K562 (cell line): ENCODE measurements at regions not wholly inside any gene's neighbourhood (a gene's known extent, or its start where the extent isn't known, plus 50 kb on each side); places are given as distances from the start of the nearest gene placed in this dataset.

Experiments used
- ATAC-seq: fragments of 200-7000 bp; cut with Tn5 transposase; 3 replicates; pipeline ENCODE4 v1.9.1; 2020; ENCODE audit warnings: moderate library complexity
- BruUV-seq: library from RNA; stranded (reverse); fragments of 400-500 nt; replicated peaks from 2 replicates; lab custom pipeline; 2021; lab: Mats Ljungman, UMichigan
- CTCF ChIA-PET: fragments of 300-600 bp; formaldehyde crosslinking; extraction: SDS; loops from one replicate; lab custom pipeline; 2021; ENCODE audit warnings: low intra/inter-chr PET ratio; lab: Yijun Ruan, JAX
- POLR2A ChIA-PET: fragments of 300-600, 350-650 bp; sonication (Branson Sonifier 250); formaldehyde crosslinking; extraction: SDS; loops from one replicate; lab custom pipeline; 2021; ENCODE audit warnings: antibody characterized with exemption, inconsistent platforms; lab: Yijun Ruan, JAX
- DNase-seq, 4 experiments: peaks; one replicate each; pipeline versions ENCODE4 v3.0.0 to v3.0.0-alpha.2; 2011 to 2018; ENCODE audit warnings: low spot score in 3 of 4, mixed read lengths in 3 of 4; ENCODE audit errors: extremely low read depth in 1 of 4
- FAIRE-seq: peaks from 2 replicates; lab custom pipeline; 2011; peaks lifted over from hg19 to GRCh38; lab: Jason Lieb, UNC
- H2AFZ ChIP-seq: 2 replicates; pipeline ENCODE4 v1.6.0; 2011; ENCODE audit warnings: low read depth, low read length, control low read depth, inconsistent platforms
- H3K27ac ChIP-seq: fragments of 200-600 bp; 3 replicates; pipeline ENCODE4 v1.8.0; 2011; ENCODE audit warnings: low read depth, mild to moderate bottlenecking, control low read depth, inconsistent platforms, low read length, moderate library complexity, mixed read lengths; ENCODE audit errors: extremely low read depth
- H3K27me3 ChIP-seq, 2 experiments: fragments of 300-600 bp in 1 of 2; 2 replicates in 1 of 2; 3 replicates in 1 of 2; pipeline versions ENCODE4 v1.6.0 to v1.8.0; 2011; ENCODE audit warnings: inconsistent platforms in 2 of 2, low read length in 2 of 2, mild to moderate bottlenecking in 1 of 2, mixed read lengths in 1 of 2, moderate library complexity in 1 of 2; ENCODE audit not compliant: control insufficient read depth in 2 of 2, insufficient read depth in 2 of 2
- H3K36me3 ChIP-seq: fragments of 300-600 bp; 3 replicates; pipeline ENCODE4 v1.8.0; 2011; ENCODE audit warnings: mild to moderate bottlenecking, low read length, inconsistent platforms; ENCODE audit not compliant: control insufficient read depth, insufficient read depth
- H3K4me1 ChIP-seq, 2 experiments: fragments of 200-600 bp in 1 of 2; replicated peaks in 1 of 2; 2 replicates in 1 of 2; 3 replicates in 1 of 2; pipeline versions ENCODE4 v1.5.1 to v1.8.0; 2011; ENCODE audit warnings: inconsistent platforms in 2 of 2, low read length in 2 of 2, mild to moderate bottlenecking in 1 of 2, mixed read lengths in 1 of 2, moderate library complexity in 1 of 2; ENCODE audit not compliant: control insufficient read depth in 2 of 2, insufficient read depth in 2 of 2
- H3K4me2 ChIP-seq: 2 replicates; pipeline ENCODE4 v1.6.1; 2011; ENCODE audit warnings: low read length, control low read depth, inconsistent platforms, mixed read lengths; ENCODE audit not compliant: insufficient read depth
- H3K4me3 ChIP-seq: fragments of 200-600 bp; sonication (generic), shearing (Covaris generic); 2 replicates; pipeline ENCODE4 v1.5.1; 2016; ENCODE audit warnings: control low read depth, inconsistent platforms
- H3K79me2 ChIP-seq: fragments of 200-600 bp; 3 replicates; pipeline ENCODE4 v1.8.0; 2011; ENCODE audit warnings: low read length, inconsistent platforms; ENCODE audit not compliant: control insufficient read depth, insufficient read depth
- H3K9ac ChIP-seq, 2 experiments: 2 replicates each; pipeline versions ENCODE4 v1.6.0 to v1.6.1; 2011; ENCODE audit warnings: low read depth in 2 of 2, low read length in 2 of 2, control low read depth in 1 of 2, inconsistent platforms in 1 of 2, mild to moderate bottlenecking in 1 of 2, mixed read lengths in 1 of 2; ENCODE audit not compliant: insufficient read depth in 1 of 2
- H3K9me1 ChIP-seq: one replicate; pipeline ENCODE4 v1.6.0; 2011; ENCODE audit warnings: inconsistent platforms, mild to moderate bottlenecking, low read length, moderate library complexity; ENCODE audit not compliant: control insufficient read depth, insufficient read depth
- H3K9me3 ChIP-seq: replicated peaks from 2 replicates; pipeline ENCODE4 v1.5.1; 2011; ENCODE audit warnings: low read depth, low read length, inconsistent platforms; ENCODE audit not compliant: control insufficient read depth, insufficient read depth
- H4K20me1 ChIP-seq: replicated peaks from 2 replicates; pipeline ENCODE4 v1.6.1; 2011; ENCODE audit warnings: low read length, inconsistent platforms, mixed read lengths; ENCODE audit not compliant: control insufficient read depth, insufficient read depth
- CBFA2T3 ChIP-seq: fragments of 450-650 bp; IDR thresholded peaks from 2 replicates; pipeline ENCODE4 v1.6.1; 2017
- MYC ChIP-seq, 2 experiments: fragments of 250-450 bp in 1 of 2; sonication (Bioruptor Pico) in 1 of 2; IDR thresholded peaks; 2 replicates each; pipeline versions ENCODE4 v1.5.1 to v1.6.1; 2012 to 2021; ENCODE audit warnings: low read depth in 2 of 2, borderline replicate concordance in 1 of 2, improper control_type of control experiment in 1 of 2, low read length in 1 of 2, mild to moderate bottlenecking in 1 of 2, moderate library complexity in 1 of 2
- NEUROD1 ChIP-seq: fragments of 150-350 bp; IDR thresholded peaks from 2 replicates; pipeline ENCODE4 v1.6.1; 2014; ENCODE audit warnings: borderline replicate concordance, low read length, low read depth; ENCODE audit not compliant: partially characterized antibody
- NFATC3 ChIP-seq: fragments of 450-650 bp; IDR thresholded peaks from 2 replicates; pipeline ENCODE4 v1.6.1; 2017; ENCODE audit warnings: mild to moderate bottlenecking
- ZNF717 ChIP-seq: fragments of 250-450 bp; sonication (Bioruptor Pico); IDR thresholded peaks from 2 replicates; pipeline ENCODE4 v1.5.0; 2021
- ZSCAN29 ChIP-seq: fragments of 450-650 bp; IDR thresholded peaks from 2 replicates; pipeline ENCODE4 v1.6.1; 2017
- in situ Hi-C: fragments of 300-500 bp; cut with MboI; formaldehyde crosslinking; loops from 4 replicates; pipeline ENCODE4 v1.15.0; 2018; ENCODE audit warnings: inconsistent platforms, mixed read lengths
- intact Hi-C: fragments of 100-400 bp; cut with micrococcal nuclease; formaldehyde crosslinking; loops from 2 replicates; pipeline ENCODE4 v1.14.2; 2022
- TF ChIP-seq, protein P1 (sequence below): sonication (generic); formaldehyde crosslinking; IDR thresholded peaks from 2 replicates; pipeline ENCODE4 v1.8.0; 2022; ENCODE audit warnings: mild to moderate bottlenecking, missing genetic modification reagents, borderline replicate concordance

DNA sequence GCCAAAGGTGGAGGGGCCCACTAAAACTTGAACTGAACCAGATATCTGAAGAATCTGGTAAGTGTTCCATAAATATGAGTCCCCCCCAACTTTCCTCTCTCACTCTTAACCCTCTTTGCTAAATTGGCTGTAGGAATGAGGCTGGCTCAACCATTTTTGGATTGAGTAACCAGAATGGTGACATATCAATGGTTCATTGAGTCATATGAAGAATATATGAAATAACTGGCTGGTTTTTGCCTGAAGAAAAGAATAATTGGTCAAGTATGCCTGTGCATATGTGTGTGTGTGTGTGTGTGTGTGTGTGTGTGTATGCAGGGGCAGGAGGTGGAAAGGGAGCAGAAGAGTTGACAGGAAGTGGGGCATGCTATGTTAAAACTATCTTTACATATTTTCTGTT, 472.9 kb upstream of the THBS1 start:
- Histone ChIP-seq H3K36me3 (no peaks in the 10 kb centered on the region), H3K4me2 (no peak overlapping the region), H3K9ac (no peak overlapping the region), H3K27me3 (no peaks in the 10 kb centered on the region), H3K9me3 (no peaks in the 10 kb centered on the region), H4K20me1 (no peaks in the 10 kb centered on the region), H3K9me1 (no peaks in the 10 kb centered on the region), H3K4me1 (no peaks in the 10 kb centered on the region), H3K79me2 (no peaks in the 10 kb centered on the region), H2AFZ (no peak overlapping the region), H3K4me3 (no peak overlapping the region), H3K27ac (no peak overlapping the region)
- no peak for DNase-seq
- TF ChIP-seq CBFA2T3, result no peak
- TF ChIP-seq NEUROD1, result no peak
- no peak for TF ChIP-seq NFATC3
- TF ChIP-seq, protein P1, sequence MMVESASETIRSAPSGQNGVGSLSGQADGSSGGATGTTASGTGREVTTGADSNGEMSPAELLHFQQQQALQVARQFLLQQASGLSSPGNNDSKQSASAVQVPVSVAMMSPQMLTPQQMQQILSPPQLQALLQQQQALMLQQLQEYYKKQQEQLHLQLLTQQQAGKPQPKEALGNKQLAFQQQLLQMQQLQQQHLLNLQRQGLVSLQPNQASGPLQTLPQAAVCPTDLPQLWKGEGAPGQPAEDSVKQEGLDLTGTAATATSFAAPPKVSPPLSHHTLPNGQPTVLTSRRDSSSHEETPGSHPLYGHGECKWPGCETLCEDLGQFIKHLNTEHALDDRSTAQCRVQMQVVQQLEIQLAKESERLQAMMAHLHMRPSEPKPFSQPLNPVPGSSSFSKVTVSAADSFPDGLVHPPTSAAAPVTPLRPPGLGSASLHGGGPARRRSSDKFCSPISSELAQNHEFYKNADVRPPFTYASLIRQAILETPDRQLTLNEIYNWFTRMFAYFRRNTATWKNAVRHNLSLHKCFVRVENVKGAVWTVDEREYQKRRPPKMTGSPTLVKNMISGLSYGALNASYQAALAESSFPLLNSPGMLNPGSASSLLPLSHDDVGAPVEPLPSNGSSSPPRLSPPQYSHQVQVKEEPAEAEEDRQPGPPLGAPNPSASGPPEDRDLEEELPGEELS (CRISPR knock-in tag), result no peak
- no peak for FAIRE-seq
- no peak for ATAC-seq
- intact Hi-C loops, result no loop called here
- ChIA-PET POLR2A (interaction anchor here (0.7 kb wide), 1 partner anchor 9 kb away, joined by 3 read pairs; no protein-coding TSS in a partner anchor), CTCF (no interaction called here)
- BruUV-seq, result no TSS peak
- in situ Hi-C loops, result no loop called here

DNA sequence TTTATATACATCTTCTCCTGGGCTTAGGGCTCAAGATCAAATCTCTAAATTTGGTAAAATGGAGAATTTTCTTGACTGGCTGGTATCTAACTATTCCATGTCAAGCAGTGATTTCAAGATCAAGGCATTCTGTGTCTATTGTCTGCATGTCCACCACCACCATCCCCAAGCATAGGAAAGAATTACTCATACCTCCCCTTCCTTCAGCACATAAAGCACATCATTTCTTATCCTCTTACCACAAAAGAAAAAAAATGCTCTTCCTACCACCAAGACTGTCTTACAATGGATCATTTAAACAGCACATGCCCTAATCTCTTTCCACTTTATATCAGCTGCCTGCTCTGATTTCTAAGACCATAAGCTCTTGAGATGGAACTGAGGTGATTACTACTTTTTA, 470.5 kb upstream of the THBS1 start:
- Histone ChIP-seq H3K27ac (no peak overlapping the region), H3K36me3 (no peaks in the 10 kb centered on the region), H3K79me2 (no peaks in the 10 kb centered on the region), H3K9me3 (no peaks in the 10 kb centered on the region), H3K9me1 (no peaks in the 10 kb centered on the region)
- no TSS peak for BruUV-seq
- FAIRE-seq, result no peak
- POLR2A ChIA-PET, result no interaction called here
- in situ Hi-C loops, result no loop called here
- no peak for TF ChIP-seq ZSCAN29
- no peak for TF ChIP-seq MYC (IDR thresholded peaks at IDR 0.05; ENCODE audit: low read depth, low read length)
- no peak for TF ChIP-seq MYC (CRISPR knock-in tag; IDR thresholded peaks at IDR 0.05; ENCODE audit: borderline replicate concordance, low read depth)
- TF ChIP-seq ZNF717 (CRISPR knock-in tag), result no peak
- TF ChIP-seq, all 486 proteins: peak for 0
- ATAC-seq (no peak), DNase-seq (no peak)
- Histone ChIP-seq H3K4me1 (no peaks in the 10 kb centered on the region; a peak in 1 of 5 replicates), H3K4me2 (no peak overlapping the region), H2AFZ (no peak overlapping the region), H4K20me1 (no peaks in the 10 kb centered on the region), H3K9ac (no peak overlapping the region), H3K4me3 (no peak overlapping the region), H3K27me3 (0 out of 5 replicates have a peak, but pooled peaks cover 0 to 5% of the 10 kb centered on the region in 2 experiments)
- intact Hi-C loops, result no loop called here
- CTCF ChIA-PET, result no interaction called here
